ENCODE measurements at regions not wholly inside any gene's neighbourhood (a gene's known extent, or its start where the extent isn't known, plus 50 kb on each side); places are given as distances from the start of the nearest gene placed in this dataset.

DNA sequence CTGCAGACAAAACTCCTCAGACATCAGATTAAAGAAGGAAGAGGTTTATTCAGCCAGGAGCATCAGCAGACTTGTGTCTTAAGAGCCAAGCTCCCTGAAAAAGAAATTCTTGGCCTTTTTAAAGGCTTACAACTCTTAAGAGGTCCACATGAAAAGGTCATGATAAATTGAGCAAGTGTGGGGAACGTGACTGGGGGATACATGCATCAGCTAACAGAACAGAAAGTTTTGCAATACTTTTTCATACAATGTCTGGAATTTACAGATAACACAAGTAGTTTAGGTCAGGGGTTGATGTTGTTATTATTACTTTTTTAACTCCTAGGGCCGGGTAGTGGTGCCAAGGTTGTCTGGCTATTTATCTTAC lies 55.6 kb upstream of the RBMX start:
- Histone ChIP-seq H3K9me3 (ENCODE audit: control insufficient read depth in 1 of 2, insufficient read depth in 1 of 2, low read depth in 1 of 2, low read length in 2 of 2) (no peaks in the 10 kb centered on the region), H3K36me3 (ENCODE audit: control insufficient read depth in 1 of 2, insufficient read depth in 2 of 2, low read length in 2 of 2) (no peaks in the 10 kb centered on the region; a peak in 1 of 4 replicates), H4K20me1 (ENCODE audit: insufficient read depth) (no peaks in the 10 kb centered on the region), H3K79me2 (ENCODE audit: insufficient read depth, low read length) (no peaks in the 10 kb centered on the region), H3K4me1 (ENCODE audit: control insufficient read depth in 1 of 2, insufficient read depth in 2 of 2, low read length in 2 of 2) (no peaks in the 10 kb centered on the region), H3K4me3 (replicated peaks in 1 of 2; ENCODE audit: low read depth in 1 of 2, low read length in 2 of 2) (no peak overlapping the region), H3K9me2 (ENCODE audit: insufficient read depth) (no peaks in the 10 kb centered on the region), H2AFZ (ENCODE audit: low read depth, low read length, poor library complexity, severe bottlenecking) (no peak overlapping the region), H3K9ac (ENCODE audit: low read length) (no peak overlapping the region), H3K27ac (ENCODE audit: low read depth, low read length) (no peak overlapping the region), H3K27me3 (ENCODE audit: insufficient read depth, low read length) (no peaks in the 10 kb centered on the region), H3K4me2 (ENCODE audit: low read length) (no peak overlapping the region)
- RAD21 ChIA-PET (ENCODE audit: low non-redundant PET in 1 of 2, low total read pairs in 2 of 2, uncharacterized antibody in 2 of 2, unreplicated experiment in 2 of 2), result no interaction called here
- CTCF ChIA-PET, result no interaction called here
- ATAC-seq, result no peak
- POLR2A ChIA-PET, result no interaction called here
- no peak for TF ChIP-seq SRF (IDR thresholded peaks at IDR 0.05; ENCODE audit: low read depth)
- no peak for TF ChIP-seq RAD21 (IDR thresholded peaks at IDR 0.05; ENCODE audit: low read depth)
- no peak for TF ChIP-seq EZH2phosphoT487 (IDR thresholded peaks at IDR 0.05; ENCODE audit: borderline replicate concordance)
- TF ChIP-seq, protein P1, sequence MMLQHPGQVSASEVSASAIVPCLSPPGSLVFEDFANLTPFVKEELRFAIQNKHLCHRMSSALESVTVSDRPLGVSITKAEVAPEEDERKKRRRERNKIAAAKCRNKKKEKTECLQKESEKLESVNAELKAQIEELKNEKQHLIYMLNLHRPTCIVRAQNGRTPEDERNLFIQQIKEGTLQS (IDR thresholded peaks at IDR 0.05), result no peak
- TF ChIP-seq, protein P2, sequence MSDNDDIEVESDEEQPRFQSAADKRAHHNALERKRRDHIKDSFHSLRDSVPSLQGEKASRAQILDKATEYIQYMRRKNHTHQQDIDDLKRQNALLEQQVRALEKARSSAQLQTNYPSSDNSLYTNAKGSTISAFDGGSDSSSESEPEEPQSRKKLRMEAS (IDR thresholded peaks at IDR 0.05), result no peak
- TF ChIP-seq, protein P3, sequence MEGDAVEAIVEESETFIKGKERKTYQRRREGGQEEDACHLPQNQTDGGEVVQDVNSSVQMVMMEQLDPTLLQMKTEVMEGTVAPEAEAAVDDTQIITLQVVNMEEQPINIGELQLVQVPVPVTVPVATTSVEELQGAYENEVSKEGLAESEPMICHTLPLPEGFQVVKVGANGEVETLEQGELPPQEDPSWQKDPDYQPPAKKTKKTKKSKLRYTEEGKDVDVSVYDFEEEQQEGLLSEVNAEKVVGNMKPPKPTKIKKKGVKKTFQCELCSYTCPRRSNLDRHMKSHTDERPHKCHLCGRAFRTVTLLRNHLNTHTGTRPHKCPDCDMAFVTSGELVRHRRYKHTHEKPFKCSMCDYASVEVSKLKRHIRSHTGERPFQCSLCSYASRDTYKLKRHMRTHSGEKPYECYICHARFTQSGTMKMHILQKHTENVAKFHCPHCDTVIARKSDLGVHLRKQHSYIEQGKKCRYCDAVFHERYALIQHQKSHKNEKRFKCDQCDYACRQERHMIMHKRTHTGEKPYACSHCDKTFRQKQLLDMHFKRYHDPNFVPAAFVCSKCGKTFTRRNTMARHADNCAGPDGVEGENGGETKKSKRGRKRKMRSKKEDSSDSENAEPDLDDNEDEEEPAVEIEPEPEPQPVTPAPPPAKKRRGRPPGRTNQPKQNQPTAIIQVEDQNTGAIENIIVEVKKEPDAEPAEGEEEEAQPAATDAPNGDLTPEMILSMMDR (IDR thresholded peaks at IDR 0.05 in 2 of 3, conservative IDR thresholded peaks at IDR 0.05 in 1 of 3; ENCODE audit: borderline replicate concordance in 1 of 3, insufficient read depth in 1 of 3, low read depth in 2 of 3, low read length in 2 of 3), result no peak
- no peak for TF ChIP-seq EGR1 (IDR thresholded peaks at IDR 0.05; ENCODE audit: low read depth)
- no peak for TF ChIP-seq CBX3 (IDR thresholded peaks at IDR 0.05; ENCODE audit: low read depth)
- no peak for TF ChIP-seq CEBPB (IDR thresholded peaks at IDR 0.05; ENCODE audit: low read depth)
- TF ChIP-seq YY1 (IDR thresholded peaks at IDR 0.05; ENCODE audit: extremely low read depth, insufficient replicate concordance, low read depth, low read length), result no peak
- TF ChIP-seq, protein P4, sequence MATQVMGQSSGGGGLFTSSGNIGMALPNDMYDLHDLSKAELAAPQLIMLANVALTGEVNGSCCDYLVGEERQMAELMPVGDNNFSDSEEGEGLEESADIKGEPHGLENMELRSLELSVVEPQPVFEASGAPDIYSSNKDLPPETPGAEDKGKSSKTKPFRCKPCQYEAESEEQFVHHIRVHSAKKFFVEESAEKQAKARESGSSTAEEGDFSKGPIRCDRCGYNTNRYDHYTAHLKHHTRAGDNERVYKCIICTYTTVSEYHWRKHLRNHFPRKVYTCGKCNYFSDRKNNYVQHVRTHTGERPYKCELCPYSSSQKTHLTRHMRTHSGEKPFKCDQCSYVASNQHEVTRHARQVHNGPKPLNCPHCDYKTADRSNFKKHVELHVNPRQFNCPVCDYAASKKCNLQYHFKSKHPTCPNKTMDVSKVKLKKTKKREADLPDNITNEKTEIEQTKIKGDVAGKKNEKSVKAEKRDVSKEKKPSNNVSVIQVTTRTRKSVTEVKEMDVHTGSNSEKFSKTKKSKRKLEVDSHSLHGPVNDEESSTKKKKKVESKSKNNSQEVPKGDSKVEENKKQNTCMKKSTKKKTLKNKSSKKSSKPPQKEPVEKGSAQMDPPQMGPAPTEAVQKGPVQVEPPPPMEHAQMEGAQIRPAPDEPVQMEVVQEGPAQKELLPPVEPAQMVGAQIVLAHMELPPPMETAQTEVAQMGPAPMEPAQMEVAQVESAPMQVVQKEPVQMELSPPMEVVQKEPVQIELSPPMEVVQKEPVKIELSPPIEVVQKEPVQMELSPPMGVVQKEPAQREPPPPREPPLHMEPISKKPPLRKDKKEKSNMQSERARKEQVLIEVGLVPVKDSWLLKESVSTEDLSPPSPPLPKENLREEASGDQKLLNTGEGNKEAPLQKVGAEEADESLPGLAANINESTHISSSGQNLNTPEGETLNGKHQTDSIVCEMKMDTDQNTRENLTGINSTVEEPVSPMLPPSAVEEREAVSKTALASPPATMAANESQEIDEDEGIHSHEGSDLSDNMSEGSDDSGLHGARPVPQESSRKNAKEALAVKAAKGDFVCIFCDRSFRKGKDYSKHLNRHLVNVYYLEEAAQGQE (IDR thresholded peaks at IDR 0.05; ENCODE audit: low read depth), result no peak
- TF ChIP-seq, protein P5, sequence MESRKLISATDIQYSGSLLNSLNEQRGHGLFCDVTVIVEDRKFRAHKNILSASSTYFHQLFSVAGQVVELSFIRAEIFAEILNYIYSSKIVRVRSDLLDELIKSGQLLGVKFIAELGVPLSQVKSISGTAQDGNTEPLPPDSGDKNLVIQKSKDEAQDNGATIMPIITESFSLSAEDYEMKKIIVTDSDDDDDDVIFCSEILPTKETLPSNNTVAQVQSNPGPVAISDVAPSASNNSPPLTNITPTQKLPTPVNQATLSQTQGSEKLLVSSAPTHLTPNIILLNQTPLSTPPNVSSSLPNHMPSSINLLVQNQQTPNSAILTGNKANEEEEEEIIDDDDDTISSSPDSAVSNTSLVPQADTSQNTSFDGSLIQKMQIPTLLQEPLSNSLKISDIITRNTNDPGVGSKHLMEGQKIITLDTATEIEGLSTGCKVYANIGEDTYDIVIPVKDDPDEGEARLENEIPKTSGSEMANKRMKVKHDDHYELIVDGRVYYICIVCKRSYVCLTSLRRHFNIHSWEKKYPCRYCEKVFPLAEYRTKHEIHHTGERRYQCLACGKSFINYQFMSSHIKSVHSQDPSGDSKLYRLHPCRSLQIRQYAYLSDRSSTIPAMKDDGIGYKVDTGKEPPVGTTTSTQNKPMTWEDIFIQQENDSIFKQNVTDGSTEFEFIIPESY (IDR thresholded peaks at IDR 0.05; ENCODE audit: extremely low read depth, insufficient replicate concordance, low read length), result no peak
- no peak for TF ChIP-seq JUND (IDR thresholded peaks at IDR 0.05)
- no peak for TF ChIP-seq SP1 (IDR thresholded peaks at IDR 0.05; ENCODE audit: low read depth)
- no peak for TF ChIP-seq POLR2AphosphoS5 (IDR thresholded peaks at IDR 0.05; ENCODE audit: low read depth, low read length)
- no peak for TF ChIP-seq FOSL1 (IDR thresholded peaks at IDR 0.05; ENCODE audit: low read depth)
- DNase-seq (ENCODE audit: low read depth, low spot score), result no peak
- intact Hi-C loops (cut with micrococcal nuclease), result no loop called here
- no TSS peak for BruUV-seq (replicated peaks)
